ENCODE measurements at regions not wholly inside any gene's neighbourhood (a gene's known extent, or its start where the extent isn't known, plus 50 kb on each side); places are given as distances from the start of the nearest gene placed in this dataset.

DNA sequence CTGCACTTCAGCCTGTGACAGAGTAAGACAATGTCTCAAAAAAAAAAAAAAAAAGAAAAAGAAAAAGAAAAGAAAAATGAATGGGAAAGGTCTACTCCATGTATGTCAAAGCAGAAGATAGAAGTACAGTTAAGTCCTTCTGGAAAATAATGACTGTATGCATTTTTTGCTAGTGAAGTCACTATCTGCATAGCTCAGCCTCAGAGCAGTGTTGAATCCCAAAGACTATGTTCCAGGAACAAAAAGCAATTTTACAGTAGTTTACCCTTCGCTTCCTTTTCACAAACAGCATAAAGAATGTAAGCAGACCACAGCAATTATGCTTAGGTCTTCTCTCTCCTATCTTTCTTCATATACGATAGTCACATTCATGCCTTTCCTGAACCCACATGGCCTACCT is 497.4 kb downstream of the CMPK2 start:
- TF ChIP-seq POLR2A (IDR thresholded peaks at IDR 0.05) (no peak), CTCF (IDR thresholded peaks at IDR 0.05) (no peak)
